Panc1 (cell line): ENCODE measurements at regions not wholly inside any gene's neighbourhood (a gene's known extent, or its start where the extent isn't known, plus 50 kb on each side); places are given as distances from the start of the nearest gene placed in this dataset.

Source experiments
- CTCF ChIP-seq: fragments of 450-650 bp; IDR thresholded peaks from 2 replicates; pipeline ENCODE4 v1.5.1; 2017; ENCODE audit warnings: mild to moderate bottlenecking
- POLR2AphosphoS5 ChIP-seq: IDR thresholded peaks from 2 replicates; pipeline ENCODE4 v1.6.1; 2012; ENCODE audit warnings: mild to moderate bottlenecking, low read depth, low read length, moderate library complexity
- REST ChIP-seq, 2 experiments: IDR thresholded peaks; 2 replicates each; pipeline ENCODE4 v1.6.1; 2011 to 2012; ENCODE audit warnings: low read depth in 2 of 2, control low read depth in 1 of 2, low read length in 1 of 2, mild to moderate bottlenecking in 1 of 2, moderate library complexity in 1 of 2; ENCODE audit not compliant: insufficient read depth in 1 of 2

GRCh38 chr1:98211271-98211845 is 290.5 kb upstream of the DPYD start:
- TF ChIP-seq CTCF (no peak), POLR2AphosphoS5 (no peak), REST (IDR thresholded peaks at IDR 0.05; ENCODE audit: insufficient read depth in 1 of 2, low read depth in 2 of 2, low read length in 1 of 2) (no peak)
